A549 (cell line): ENCODE measurements at regions not wholly inside any gene's neighbourhood (a gene's known extent, or its start where the extent isn't known, plus 50 kb on each side); places are given as distances from the start of the nearest gene placed in this dataset.

Experiments
- MAFK ChIP-seq: fragments of 450-650 bp; IDR thresholded peaks from 2 replicates; pipeline ENCODE4 v1.6.1; 2014; ENCODE audit not compliant: partially characterized antibody
- RCOR1 ChIP-seq: fragments of 150-350 bp; IDR thresholded peaks from 2 replicates; pipeline ENCODE4 v1.6.1; 2014; ENCODE audit warnings: antibody characterized with exemption, low read length, low read depth

DNA sequence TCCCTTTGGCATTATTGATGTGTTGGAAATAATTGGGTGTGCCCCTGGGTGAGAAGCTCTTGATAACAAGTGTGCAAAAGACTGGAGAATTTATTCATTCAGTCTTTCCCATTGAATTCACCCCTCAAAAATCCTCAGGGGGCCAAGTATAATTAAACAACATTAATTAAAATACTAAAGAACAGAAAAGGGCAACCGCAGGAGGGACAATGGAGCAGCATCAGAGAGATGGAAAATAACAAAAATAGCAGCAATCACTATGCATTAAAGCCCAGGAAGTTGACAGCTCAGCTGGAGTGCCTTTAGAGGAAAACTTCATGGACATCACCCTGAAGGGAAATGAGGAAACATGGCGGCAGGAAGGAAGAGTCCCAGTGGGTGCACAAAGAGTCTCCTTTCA lies 227.6 kb downstream of the MINAR1 start:
- TF ChIP-seq MAFK = no peak
- no peak for TF ChIP-seq RCOR1
